ENCODE measurements at regions not wholly inside any gene's neighbourhood (a gene's known extent, or its start where the extent isn't known, plus 50 kb on each side); places are given as distances from the start of the nearest gene placed in this dataset.

- Histone ChIP-seq H3K4me1 (no peaks in the 10 kb centered on the region), H3K9me3 (replicated peaks) (no peaks in the 10 kb centered on the region), H3K36me3 (no peaks in the 10 kb centered on the region), H3K27ac (replicated peaks) (no peak overlapping the region), H3K27me3 (ENCODE audit: low read depth) (no peaks in the 10 kb centered on the region), H3K4me3 (no peak overlapping the region)
- DNase-seq = no peak
- intact Hi-C loops (cut with micrococcal nuclease) = no loop called here
- TF ChIP-seq CTCF (IDR thresholded peaks at IDR 0.05; ENCODE audit: borderline replicate concordance) = no peak
Observed at GRCh38 chrX:22922961-22923360, 76.8 kb upstream of the DDX53 start.

- Histone ChIP-seq H3K27me3 (ENCODE audit: low read depth) (no peaks in the 10 kb centered on the region), H3K27ac (replicated peaks) (no peak overlapping the region), H3K36me3 (no peaks in the 10 kb centered on the region), H3K4me1 (no peaks in the 10 kb centered on the region), H3K9me3 (replicated peaks) (no peaks in the 10 kb centered on the region), H3K4me3 (no peak overlapping the region)
- intact Hi-C loops (cut with micrococcal nuclease) = no loop called here
- TF ChIP-seq CTCF (IDR thresholded peaks at IDR 0.05; ENCODE audit: borderline replicate concordance) = no peak
- no peak for DNase-seq
Observed at GRCh38 chrX:22934640-22935039, 65.1 kb upstream of the DDX53 start.

GRCh38 chrX:22944945-22945344 lies 54.8 kb upstream of the DDX53 start:
- Histone ChIP-seq H3K4me3 (no peak overlapping the region), H3K27me3 (ENCODE audit: low read depth) (no peaks in the 10 kb centered on the region), H3K4me1 (no peaks in the 10 kb centered on the region), H3K36me3 (no peaks in the 10 kb centered on the region), H3K9me3 (replicated peaks) (no peaks in the 10 kb centered on the region), H3K27ac (replicated peaks) (no peak overlapping the region)
- DNase-seq = no peak
- intact Hi-C loops (cut with micrococcal nuclease) = no loop called here
- TF ChIP-seq CTCF (IDR thresholded peaks at IDR 0.05; ENCODE audit: borderline replicate concordance) = no peak
